Heart right ventricle (tissue), 16 donors: ENCODE measurements at regions not wholly inside any gene's neighbourhood (a gene's known extent, or its start where the extent isn't known, plus 50 kb on each side); places are given as distances from the start of the nearest gene placed in this dataset.

Experiments
- ATAC-seq, 8 donors: fragments of 200-7000 bp; cut with Tn5 transposase; one replicate each; pipeline ENCODE4 v1.9.1; 2020; ENCODE audit warnings: mild to moderate bottlenecking in 8 of 8, moderate library complexity in 8 of 8, moderate number of reproducible peaks in 1 of 8
- DNase-seq, 2 donors: peaks; one replicate each; pipeline ENCODE4 v3.0.0-alpha.2; 2020
- H3K27ac ChIP-seq, 10 donors: fragments of 200-600 bp; sonication (generic) in 2 of 10; one replicate each; pipeline versions ENCODE4 v1.5.0 to v1.8.0; 2020 to 2022; ENCODE audit warnings: mild to moderate bottlenecking in 3 of 10
- H3K27me3 ChIP-seq, 7 donors: fragments of 200-600 bp; one replicate each; pipeline ENCODE4 v1.8.0; 2021 to 2022; ENCODE audit warnings: mild to moderate bottlenecking in 2 of 7
- H3K36me3 ChIP-seq, 9 donors: fragments of 200-600 bp; sonication (generic) in 1 of 9; one replicate each; pipeline versions ENCODE4 v1.5.0 to v1.8.0; 2020 to 2022; ENCODE audit warnings: mild to moderate bottlenecking in 2 of 9
- H3K4me1 ChIP-seq, 9 donors: fragments of 200-600 bp; sonication (generic) in 1 of 9; one replicate each; pipeline versions ENCODE4 v1.5.0 to v1.8.0; 2020 to 2022; ENCODE audit warnings: mild to moderate bottlenecking in 4 of 9
- H3K4me3 ChIP-seq, 10 donors: fragments of 200-600 bp; sonication (generic) in 2 of 10; one replicate each; pipeline versions ENCODE4 v1.5.0 to v1.8.0; 2020 to 2022; ENCODE audit warnings: mild to moderate bottlenecking in 7 of 10, moderate library complexity in 2 of 10
- H3K9me3 ChIP-seq, 11 donors: fragments of 200-600 bp in 10 of 11; sonication (generic) in 2 of 11; one replicate each; pipeline versions ENCODE4 v1.5.0 to v1.8.0; 2013 to 2022; ENCODE audit warnings: mild to moderate bottlenecking in 2 of 11, control low read depth in 1 of 11, moderate library complexity in 1 of 11
- WGBS, 2 donors: extraction: QIAGEN DNeasy Blood & Tissue Kit; methylation state at CpG; one replicate each; pipeline ENCODE4 v1.1.7; 2013; ENCODE audit warnings: inconsistent platforms in 1 of 2; 5-methylcytosine and 5-hydroxymethylcytosine counted together
- intact Hi-C, 10 donors: fragments of 100-400 bp; cut with DNase I; formaldehyde crosslinking; loops; one replicate each; pipeline versions ENCODE4 v1.11.1 to v1.14.2; 2022
- TF ChIP-seq, protein P1 (sequence below), 9 donors: fragments of 200-600 bp; sonication (generic) in 2 of 9; IDR thresholded peaks; one replicate each; pipeline versions ENCODE4 v1.5.0 to v1.8.0; 2021 to 2022; ENCODE audit warnings: antibody characterized with exemption in 9 of 9, mild to moderate bottlenecking in 5 of 9, moderate library complexity in 1 of 9
- donor health status: Arrhythmogenic right ventricular cardiomyopathy.
- donor health status: ischemic (EF 13 %, LVEDD 7.1; RV severe dilation, severe dysfunction).
- donor health status: healthy with polysubstance abuse.
- donor health status: DM: no; HTN: yes; CAD: no.
- donor health status: DM: no; HTN: no; CAD: no.
- donor health status: ischemic (EF 25% LVEDD 6.9; RV normal size, moderate dysfunction).
- donor health status: ischemic (EF 25% LVEDD 5.7; RV mildly dilated, moderate dysfunction).
- donor health status: healthy.
- donor health status: DM: yes; HTN: yes; CAD: no.
- donor health status: Ischemic cardiomyopathy.
- donor health status: ischemic (EF 35%, LVEDD 5.7; RV mildly dilated, moderate dysfunction).
- donor health status: nonischemic (EF 11% LVEDD 7.7; RV severe dilation, severe dysfunction).
- donor health status: DM: yes; HTN: yes; CAD: no.
- donor health status: PGD.
- donor health status: ischemic (EF 29% LVEDD 5.4; RV normal size, mild dysfunction).
- donor health status: nonischemic (EF 23%, LVEDD 6.1; RV moderate dilation, normal function).

DNA sequence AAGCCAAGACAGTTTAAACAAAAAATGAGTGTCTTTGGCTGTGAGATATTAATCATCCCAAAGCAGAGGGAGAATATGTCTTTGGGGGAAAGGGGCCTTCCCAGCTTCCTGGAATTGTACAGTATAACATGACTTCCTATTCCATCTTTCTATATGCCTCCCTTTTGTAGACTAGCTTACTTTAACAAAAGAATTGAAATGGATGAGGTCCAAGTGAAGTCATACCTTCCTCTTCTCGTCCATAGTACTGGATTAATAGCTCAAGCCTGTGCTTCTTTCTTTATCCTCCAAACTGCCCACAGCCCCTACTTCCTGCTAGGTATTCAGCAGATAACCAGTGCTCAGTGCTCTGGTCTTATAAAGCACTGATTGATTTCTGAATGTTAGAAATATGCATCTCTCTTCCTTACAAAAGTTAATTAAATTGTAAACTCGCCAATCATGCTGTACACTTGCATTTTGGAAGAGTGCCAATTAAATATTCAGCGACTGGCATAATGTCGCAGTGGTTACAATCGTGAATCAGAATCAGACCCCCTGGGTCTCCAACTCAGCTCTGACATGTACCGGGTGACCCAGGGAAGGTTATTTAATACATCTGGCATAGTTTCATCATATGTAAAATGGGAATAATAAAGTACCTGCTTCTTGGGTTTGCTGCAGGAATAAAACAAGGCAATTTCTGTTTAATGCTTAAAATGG, 325.1 kb downstream of the RND3 start:
- no peak overlapping the region for H3K27ac ChIP-seq
- no peaks in the 10 kb centered on the region for H3K36me3 ChIP-seq
- no peaks in the 10 kb centered on the region for H3K27me3 ChIP-seq
- intact Hi-C loops: no loop called here
- DNase-seq (no peak), ATAC-seq (no peak)
- H3K4me3 ChIP-seq: no peak overlapping the region
- H3K4me1 ChIP-seq: peaks cover 0 to 6% (median 0%) of the 10 kb centered on the region in 9 donors
- WGBS, 2 donors: 52 to 64% methylated on average over 6 of the region's 6 CpGs
- H3K9me3 ChIP-seq: no peaks in the 10 kb centered on the region
- TF ChIP-seq, protein P1, sequence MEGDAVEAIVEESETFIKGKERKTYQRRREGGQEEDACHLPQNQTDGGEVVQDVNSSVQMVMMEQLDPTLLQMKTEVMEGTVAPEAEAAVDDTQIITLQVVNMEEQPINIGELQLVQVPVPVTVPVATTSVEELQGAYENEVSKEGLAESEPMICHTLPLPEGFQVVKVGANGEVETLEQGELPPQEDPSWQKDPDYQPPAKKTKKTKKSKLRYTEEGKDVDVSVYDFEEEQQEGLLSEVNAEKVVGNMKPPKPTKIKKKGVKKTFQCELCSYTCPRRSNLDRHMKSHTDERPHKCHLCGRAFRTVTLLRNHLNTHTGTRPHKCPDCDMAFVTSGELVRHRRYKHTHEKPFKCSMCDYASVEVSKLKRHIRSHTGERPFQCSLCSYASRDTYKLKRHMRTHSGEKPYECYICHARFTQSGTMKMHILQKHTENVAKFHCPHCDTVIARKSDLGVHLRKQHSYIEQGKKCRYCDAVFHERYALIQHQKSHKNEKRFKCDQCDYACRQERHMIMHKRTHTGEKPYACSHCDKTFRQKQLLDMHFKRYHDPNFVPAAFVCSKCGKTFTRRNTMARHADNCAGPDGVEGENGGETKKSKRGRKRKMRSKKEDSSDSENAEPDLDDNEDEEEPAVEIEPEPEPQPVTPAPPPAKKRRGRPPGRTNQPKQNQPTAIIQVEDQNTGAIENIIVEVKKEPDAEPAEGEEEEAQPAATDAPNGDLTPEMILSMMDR (IDR thresholded peaks at IDR 0.05): no peak

DNA sequence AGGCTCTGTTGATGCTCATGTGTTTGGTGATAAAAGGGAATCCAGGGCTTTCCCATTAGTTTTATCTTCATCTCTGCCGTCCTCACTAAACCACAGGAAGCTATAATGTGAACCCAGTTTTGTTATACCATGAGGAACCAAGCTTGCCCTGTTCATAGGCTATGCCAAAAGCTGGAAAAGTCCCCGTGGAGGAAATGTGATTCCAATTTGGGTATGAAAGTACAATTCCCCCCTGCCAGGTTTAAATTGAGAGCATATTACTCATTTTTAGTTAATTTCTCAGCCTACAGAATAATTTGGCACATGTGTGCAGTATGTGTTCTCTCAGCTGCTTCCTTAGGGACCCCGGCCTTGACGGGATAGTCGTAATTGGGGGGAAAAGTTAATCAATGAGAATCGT, 327.4 kb downstream of the RND3 start:
- WGBS, 2 donors: 68 to 71% methylated on average over 6 of the region's 6 CpGs
- Histone ChIP-seq H3K27ac (no peak overlapping the region), H3K36me3 (no peaks in the 10 kb centered on the region), H3K9me3 (no peaks in the 10 kb centered on the region), H3K4me3 (no peak overlapping the region), H3K27me3 (no peaks in the 10 kb centered on the region), H3K4me1 (peaks cover 0 to 6% (median 0%) of the 10 kb centered on the region in 9 donors)
- no peak for DNase-seq
- ATAC-seq: no peak
- intact Hi-C loops: no loop called here
- TF ChIP-seq, protein P1 (IDR thresholded peaks at IDR 0.05): no peak

DNA sequence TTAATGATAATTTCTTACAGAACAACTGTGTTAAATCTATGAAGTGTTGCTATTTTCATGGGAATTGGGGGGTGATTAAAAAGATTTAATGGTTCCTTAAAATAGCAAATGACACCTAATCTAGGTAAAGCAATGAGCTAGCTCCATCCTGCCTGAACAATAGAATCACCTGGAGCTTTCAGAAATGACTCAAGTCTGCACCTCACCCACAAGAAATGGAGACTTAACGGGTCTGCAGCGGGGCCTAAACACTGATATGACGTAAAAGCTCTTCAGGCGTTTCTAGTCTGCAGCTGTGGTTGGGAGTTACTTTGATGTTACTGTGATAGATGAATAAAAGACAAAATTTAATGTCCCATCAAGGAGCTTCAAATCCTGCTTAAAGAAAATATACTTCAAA, 328.2 kb downstream of the RND3 start:
- intact Hi-C loops: no loop called here
- no peak overlapping the region for H3K27ac ChIP-seq
- TF ChIP-seq, protein P1 (IDR thresholded peaks at IDR 0.05): no peak
- H3K36me3 ChIP-seq: no peaks in the 10 kb centered on the region
- ATAC-seq (no peak), DNase-seq (no peak)
- H3K4me1 ChIP-seq: peaks cover 0 to 6% (median 0%) of the 10 kb centered on the region in 9 donors
- H3K27me3 ChIP-seq: no peaks in the 10 kb centered on the region
- H3K4me3 ChIP-seq: no peak overlapping the region
- no peaks in the 10 kb centered on the region for H3K9me3 ChIP-seq
- 70 to 95% methylated on average over 4 of the region's 4 CpGs for WGBS, 2 donors

DNA sequence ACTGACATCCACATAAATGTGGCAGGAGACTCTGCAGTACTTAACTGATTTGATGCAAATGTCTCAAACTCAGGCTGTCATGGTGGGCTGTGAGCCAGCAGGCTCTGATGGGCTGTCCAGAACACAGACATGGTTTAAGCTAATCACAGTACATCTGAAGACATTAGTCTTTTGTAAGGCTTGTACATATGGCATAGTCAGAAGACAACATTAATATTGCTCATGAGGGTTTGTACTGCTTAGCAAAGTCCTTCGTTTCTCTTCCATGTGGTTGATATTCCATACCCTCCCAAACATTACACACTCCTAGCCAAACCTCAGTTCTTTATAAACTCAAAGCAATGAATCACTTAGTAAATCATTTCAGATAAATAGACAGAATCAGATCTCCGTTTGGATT, 330.6 kb downstream of the RND3 start:
- intact Hi-C loops: no loop called here
- DNase-seq: no peak
- ATAC-seq: no peak
- Histone ChIP-seq H3K4me3 (no peak overlapping the region), H3K9me3 (no peaks in the 10 kb centered on the region), H3K27ac (no peak overlapping the region), H3K27me3 (no peaks in the 10 kb centered on the region), H3K4me1 (no peaks in the 10 kb centered on the region), H3K36me3 (no peaks in the 10 kb centered on the region)
- TF ChIP-seq, protein P1 (IDR thresholded peaks at IDR 0.05): no peak
- 80 to 82% methylated on average over 2 of the region's 2 CpGs for WGBS, 2 donors
